AG09309 (cell line): ENCODE measurements at regions not wholly inside any gene's neighbourhood (a gene's known extent, or its start where the extent isn't known, plus 50 kb on each side); places are given as distances from the start of the nearest gene placed in this dataset.

Experiments used
- DNase-seq: peaks from one replicate; pipeline ENCODE4 v3.0.0-alpha.2; 2010; ENCODE audit warnings: low read depth
- H3K4me3 ChIP-seq: 2 replicates; pipeline ENCODE4 v1.5.1; 2011; ENCODE audit warnings: mild to moderate bottlenecking, low read depth, low read length, moderate library complexity; ENCODE audit not compliant: control insufficient read depth
- CTCF ChIP-seq: IDR thresholded peaks from 2 replicates; pipeline ENCODE4 v1.5.1; 2011; ENCODE audit warnings: mild to moderate bottlenecking, low read depth, low read length, inconsistent platforms; ENCODE audit not compliant: insufficient read depth, control insufficient read depth; ENCODE audit errors: missing control alignments

GRCh38 chr6:10323018-10323417 is 91.9 kb downstream of the TFAP2A start:
- H3K4me3 ChIP-seq, result no peak overlapping the region
- no peak for DNase-seq
- no peak for TF ChIP-seq CTCF

GRCh38 chr6:10320291-10320690 is 94.6 kb downstream of the TFAP2A start:
- no peak for TF ChIP-seq CTCF
- H3K4me3 ChIP-seq, result no peak overlapping the region
- no peak for DNase-seq

GRCh38 chr6:10316373-10316721 is 98.5 kb downstream of the TFAP2A start:
- DNase-seq, result peak; percentile 64
- TF ChIP-seq CTCF, result no peak
- no peak overlapping the region for H3K4me3 ChIP-seq

- no peak overlapping the region for H3K4me3 ChIP-seq
- no peak for DNase-seq
- no peak for TF ChIP-seq CTCF
These were observed 99.1 kb downstream of the TFAP2A start for GRCh38 chr6:10315658-10316372.

GRCh38 chr6:10315034-10315433 is 99.8 kb downstream of the TFAP2A start:
- H3K4me3 ChIP-seq, result no peak overlapping the region
- TF ChIP-seq CTCF, result no peak
- DNase-seq, result no peak

- no peak for DNase-seq
- no peak for TF ChIP-seq CTCF
- H3K4me3 ChIP-seq, result no peak overlapping the region
These were observed 100.5 kb downstream of the TFAP2A start for GRCh38 chr6:10314163-10314955.
